Ectodermal cell (in vitro differentiated cells): ENCODE measurements at regions not wholly inside any gene's neighbourhood (a gene's known extent, or its start where the extent isn't known, plus 50 kb on each side); places are given as distances from the start of the nearest gene placed in this dataset.

ENCODE experiments used
- H3K27ac ChIP-seq: 2 replicates; pipeline ENCODE4 v1.7.0; 2013; ENCODE audit warnings: mild to moderate bottlenecking, low read depth, low read length; ENCODE audit not compliant: insufficient read depth, poor library complexity, severe bottlenecking
- H3K27me3 ChIP-seq: 2 replicates; pipeline ENCODE4 v1.7.0; 2013; ENCODE audit warnings: mild to moderate bottlenecking, low read length; ENCODE audit not compliant: insufficient read depth, control insufficient read depth, poor library complexity, severe bottlenecking
- H3K36me3 ChIP-seq: one replicate; pipeline ENCODE4 v1.7.0; 2013; ENCODE audit warnings: low read length; ENCODE audit not compliant: control insufficient read depth, insufficient read depth
- H3K4me1 ChIP-seq: one replicate; pipeline ENCODE4 v1.7.0; 2013; ENCODE audit warnings: low read length; ENCODE audit not compliant: control insufficient read depth, insufficient read depth
- H3K4me3 ChIP-seq: 2 replicates; pipeline ENCODE4 v1.7.0; 2013; ENCODE audit warnings: low read depth, low read length, control low read depth; ENCODE audit not compliant: insufficient read depth
- H3K9me3 ChIP-seq: 2 replicates; pipeline ENCODE4 v1.7.0; 2013; ENCODE audit warnings: mild to moderate bottlenecking, low read length, moderate library complexity; ENCODE audit not compliant: control insufficient read depth
- WGBS, 2 experiments: methylation state at CpG; one replicate each; pipeline ENCODE4 v1.1.7; 2013; ENCODE audit warnings: missing lambda C conversion rate in 2 of 2; 5-methylcytosine and 5-hydroxymethylcytosine counted together

GRCh38 chr13:76331943-76332712, 554.1 kb downstream of the KCTD12 start:
- Histone ChIP-seq H3K36me3 (no peaks in the 10 kb centered on the region), H3K27me3 (no peaks in the 10 kb centered on the region), H3K9me3 (no peaks in the 10 kb centered on the region), H3K27ac (no peak overlapping the region), H3K4me3 (no peak overlapping the region), H3K4me1 (no peaks in the 10 kb centered on the region)
- WGBS, 2 experiments = 67% methylated on average over 1 of the region's 1 CpG; no CpG with 5 or more reads in 1 of the 2 experiments

GRCh38 chr13:76330761-76331160, 555.4 kb downstream of the KCTD12 start:
- H3K27ac ChIP-seq = no peak overlapping the region
- no peaks in the 10 kb centered on the region for H3K9me3 ChIP-seq
- WGBS, 2 experiments = 83 to 88% methylated on average over 2 of the region's 2 CpGs
- H3K4me1 ChIP-seq = no peaks in the 10 kb centered on the region
- H3K27me3 ChIP-seq = no peaks in the 10 kb centered on the region
- H3K4me3 ChIP-seq = no peak overlapping the region
- H3K36me3 ChIP-seq = no peaks in the 10 kb centered on the region

GRCh38 chr13:76329866-76330580, 556.2 kb downstream of the KCTD12 start:
- H3K27me3 ChIP-seq = no peaks in the 10 kb centered on the region
- no peak overlapping the region for H3K4me3 ChIP-seq
- 74 to 90% methylated on average over 2 of the region's 2 CpGs for WGBS, 2 experiments
- no peaks in the 10 kb centered on the region for H3K9me3 ChIP-seq
- H3K4me1 ChIP-seq = no peaks in the 10 kb centered on the region
- no peak overlapping the region for H3K27ac ChIP-seq
- no peaks in the 10 kb centered on the region for H3K36me3 ChIP-seq

GRCh38 chr13:76329004-76329403, 557.2 kb downstream of the KCTD12 start:
- no peaks in the 10 kb centered on the region for H3K27me3 ChIP-seq
- WGBS, 2 experiments = 92 to 93% methylated on average over 3 of the region's 3 CpGs
- H3K4me1 ChIP-seq = no peaks in the 10 kb centered on the region
- no peak overlapping the region for H3K4me3 ChIP-seq
- H3K36me3 ChIP-seq = no peaks in the 10 kb centered on the region
- H3K9me3 ChIP-seq = no peaks in the 10 kb centered on the region
- no peak overlapping the region for H3K27ac ChIP-seq

GRCh38 chr13:76326343-76326742, 559.9 kb downstream of the KCTD12 start:
- no peaks in the 10 kb centered on the region for H3K27me3 ChIP-seq
- H3K9me3 ChIP-seq = no peaks in the 10 kb centered on the region
- WGBS, 2 experiments = 59 to 77% methylated on average over 1 of the region's 1 CpG
- H3K27ac ChIP-seq = no peak overlapping the region
- H3K4me3 ChIP-seq = no peak overlapping the region
- H3K4me1 ChIP-seq = no peaks in the 10 kb centered on the region
- H3K36me3 ChIP-seq = no peaks in the 10 kb centered on the region

GRCh38 chr13:76319921-76320320, 566.3 kb downstream of the KCTD12 start:
- H3K27ac ChIP-seq = no peak overlapping the region
- no peaks in the 10 kb centered on the region for H3K27me3 ChIP-seq
- no peaks in the 10 kb centered on the region for H3K4me1 ChIP-seq
- H3K9me3 ChIP-seq = no peaks in the 10 kb centered on the region
- H3K36me3 ChIP-seq = no peaks in the 10 kb centered on the region
- no peak overlapping the region for H3K4me3 ChIP-seq

GRCh38 chr13:76316998-76317527, 569.1 kb downstream of the KCTD12 start:
- no peaks in the 10 kb centered on the region for H3K36me3 ChIP-seq
- no peaks in the 10 kb centered on the region for H3K27me3 ChIP-seq
- H3K27ac ChIP-seq = no peak overlapping the region
- H3K4me1 ChIP-seq = no peaks in the 10 kb centered on the region
- no peaks in the 10 kb centered on the region for H3K9me3 ChIP-seq
- no peak overlapping the region for H3K4me3 ChIP-seq

GRCh38 chr13:76314495-76314894, 571.7 kb downstream of the KCTD12 start:
- no peaks in the 10 kb centered on the region for H3K9me3 ChIP-seq
- 88 to 94% methylated on average over 5 to 6 of the region's 6 CpGs for WGBS, 2 experiments
- H3K27me3 ChIP-seq = no peaks in the 10 kb centered on the region
- H3K27ac ChIP-seq = no peak overlapping the region
- H3K4me3 ChIP-seq = no peak overlapping the region
- H3K36me3 ChIP-seq = no peaks in the 10 kb centered on the region
- H3K4me1 ChIP-seq = no peaks in the 10 kb centered on the region

GRCh38 chr13:76307142-76307541, 579.1 kb downstream of the KCTD12 start:
- no peaks in the 10 kb centered on the region for H3K36me3 ChIP-seq
- H3K4me3 ChIP-seq = no peak overlapping the region
- no peak overlapping the region for H3K27ac ChIP-seq
- WGBS, 2 experiments = 79 to 89% methylated on average over 3 to 4 of the region's 4 CpGs
- no peaks in the 10 kb centered on the region for H3K9me3 ChIP-seq
- H3K27me3 ChIP-seq = no peaks in the 10 kb centered on the region
- no peaks in the 10 kb centered on the region for H3K4me1 ChIP-seq

GRCh38 chr13:76300688-76301087, 585.5 kb downstream of the KCTD12 start:
- Histone ChIP-seq H3K27ac (no peak overlapping the region), H3K9me3 (no peaks in the 10 kb centered on the region), H3K27me3 (no peaks in the 10 kb centered on the region), H3K4me3 (no peak overlapping the region), H3K4me1 (no peaks in the 10 kb centered on the region), H3K36me3 (no peaks in the 10 kb centered on the region)
- WGBS, 2 experiments = 89 to 95% methylated on average over 4 of the region's 4 CpGs
